Fibroblast of pulmonary artery (primary cell): ENCODE measurements at regions not wholly inside any gene's neighbourhood (a gene's known extent, or its start where the extent isn't known, plus 50 kb on each side); places are given as distances from the start of the nearest gene placed in this dataset.

Source experiments
- DNase-seq: peaks from one replicate; pipeline ENCODE4 v3.0.0-alpha.2; 2010; ENCODE audit warnings: low read depth
- H3K4me3 ChIP-seq: replicated peaks from 2 replicates; pipeline ENCODE4 v1.5.1; 2011; ENCODE audit warnings: low read depth, mild to moderate bottlenecking, control low read depth, low read length, moderate library complexity
- CTCF ChIP-seq: IDR thresholded peaks from 2 replicates; pipeline ENCODE4 v1.5.1; 2011; ENCODE audit warnings: mild to moderate bottlenecking, control low read depth, low read length, inconsistent platforms; ENCODE audit errors: missing control alignments

DNA sequence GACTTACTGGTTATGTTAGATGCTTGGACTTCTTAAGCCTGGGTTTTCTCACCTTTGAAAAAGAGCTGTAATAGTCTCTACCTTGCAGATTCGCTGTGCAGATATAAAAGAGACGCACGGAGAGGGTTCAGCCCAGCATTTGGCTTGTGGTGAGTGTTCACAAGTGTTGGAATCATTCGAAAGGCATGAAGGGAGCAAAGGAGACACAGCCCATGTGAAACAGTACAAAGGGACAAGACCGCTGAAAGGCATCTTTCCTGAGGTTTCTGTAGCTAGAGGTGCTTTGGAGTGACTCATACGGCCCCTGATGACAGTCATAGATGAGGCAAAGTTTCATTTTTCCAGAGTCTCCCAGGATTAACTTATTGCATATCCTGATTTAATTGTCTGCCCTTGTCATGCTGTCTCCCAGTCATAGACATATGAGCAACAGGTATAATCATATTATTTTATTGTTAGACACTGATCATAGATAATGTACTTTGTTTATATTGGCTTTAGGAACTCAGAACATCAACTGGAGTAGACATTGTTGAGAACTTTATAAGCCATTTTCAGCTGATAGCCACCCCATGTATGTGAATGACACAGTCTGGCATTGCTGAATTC lies 171.1 kb downstream of the ADRA2A start:
- TF ChIP-seq CTCF: no peak
- no peak for DNase-seq
- H3K4me3 ChIP-seq: no peak overlapping the region

DNA sequence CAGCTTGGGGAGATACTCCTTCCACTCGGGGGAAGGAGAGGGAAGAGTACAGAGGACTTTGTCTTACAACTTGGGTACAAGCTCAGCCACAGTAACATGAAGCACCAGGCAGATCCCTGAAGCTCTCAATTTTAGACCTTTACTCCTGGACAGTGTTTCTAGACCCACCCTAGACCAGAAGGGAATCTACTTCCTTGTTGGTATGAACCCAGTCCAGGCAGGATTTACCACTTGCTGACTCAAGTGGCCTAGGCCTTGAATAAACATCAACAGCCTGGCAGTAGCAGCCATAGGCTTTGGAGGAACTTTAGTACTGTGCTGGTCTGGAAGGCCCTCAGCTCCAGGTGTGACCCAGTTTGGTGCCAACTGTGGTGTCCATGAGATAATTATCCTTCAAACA lies 173.1 kb downstream of the ADRA2A start:
- no peak overlapping the region for H3K4me3 ChIP-seq
- no peak for DNase-seq
- TF ChIP-seq CTCF: no peak

DNA sequence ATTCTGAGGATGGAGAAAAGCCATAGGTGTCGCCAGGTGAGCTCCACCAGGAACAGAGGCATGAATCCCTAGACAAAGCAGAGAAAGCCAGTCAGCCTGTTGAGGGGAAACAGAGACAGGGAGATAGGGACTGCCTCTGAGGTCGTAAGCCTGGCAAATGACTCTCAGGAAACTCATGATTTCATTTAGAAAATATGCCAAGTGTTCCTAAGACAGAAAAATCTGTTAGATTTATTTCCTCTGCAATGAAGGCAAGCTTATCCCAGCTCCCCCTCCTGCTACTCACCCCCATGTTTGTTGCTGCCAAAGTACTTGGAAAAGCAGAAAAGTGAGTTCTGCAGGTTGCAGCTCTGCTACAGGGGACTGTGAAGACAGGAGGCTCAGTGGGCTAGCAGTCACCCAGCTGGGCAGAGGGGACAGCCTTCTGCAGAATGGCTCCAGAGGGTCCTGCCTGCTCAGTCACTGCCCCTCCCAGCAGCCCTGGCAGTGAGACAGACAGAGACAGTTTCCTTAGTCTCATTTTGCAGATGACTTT lies 184.3 kb downstream of the ADRA2A start:
- no peak overlapping the region for H3K4me3 ChIP-seq
- DNase-seq: no peak
- TF ChIP-seq CTCF: no peak

GRCh38 chr10:111265341-111265740 lies 188.5 kb downstream of the ADRA2A start:
- no peak overlapping the region for H3K4me3 ChIP-seq
- no peak for TF ChIP-seq CTCF
- DNase-seq: no peak

DNA sequence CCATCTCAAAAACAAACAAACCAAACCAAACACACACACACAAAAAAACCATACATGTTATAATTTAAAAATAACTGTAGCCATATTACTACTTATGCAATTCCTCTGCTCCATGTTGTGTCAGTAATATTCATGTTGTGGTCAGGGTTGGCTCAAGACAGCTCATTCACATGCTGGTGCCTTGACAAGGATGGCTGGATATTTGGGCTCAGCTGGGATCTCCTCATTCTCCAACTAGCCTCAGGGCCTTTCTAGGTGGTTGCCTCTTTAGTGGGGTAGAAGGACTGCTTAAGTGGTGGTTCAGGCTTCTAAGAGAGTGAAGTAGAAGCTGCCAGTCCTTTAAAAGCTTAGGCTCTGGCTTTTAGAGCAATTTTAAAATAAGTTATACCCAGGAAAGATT lies 189.3 kb downstream of the ADRA2A start:
- no peak for TF ChIP-seq CTCF
- no peak for DNase-seq
- no peak overlapping the region for H3K4me3 ChIP-seq

GRCh38 chr10:111267673-111268072 lies 190.8 kb downstream of the ADRA2A start:
- DNase-seq: no peak
- no peak for TF ChIP-seq CTCF
- H3K4me3 ChIP-seq: no peak overlapping the region

- TF ChIP-seq CTCF: no peak
- no peak for DNase-seq
- no peak overlapping the region for H3K4me3 ChIP-seq
Observed at GRCh38 chr10:111273235-111273634, 196.4 kb downstream of the ADRA2A start.
